HEK293T (cell line): ENCODE measurements at regions not wholly inside any gene's neighbourhood (a gene's known extent, or its start where the extent isn't known, plus 50 kb on each side); places are given as distances from the start of the nearest gene placed in this dataset.
"Not testable (repeated sequence)": the region's sequence is repeated elsewhere in the genome, so short reads cannot be mapped to it uniquely, and the experiment has no call there.

ENCODE experiments used
- CTCF ChIA-PET: fragments of 350-600 bp; formaldehyde crosslinking; extraction: SDS; loops from one replicate; lab custom pipeline; 2021; ENCODE audit warnings: antibody characterized with exemption, inconsistent platforms; lab: Yijun Ruan, JAX
- POLR2A ChIA-PET: fragments of 350-600 bp; formaldehyde crosslinking; extraction: SDS; loops from one replicate; lab custom pipeline; 2020; ENCODE audit warnings: antibody characterized with exemption, inconsistent platforms; lab: Yijun Ruan, JAX
- DNase-seq: peaks from one replicate; pipeline ENCODE4 v3.0.0; 2012; ENCODE audit warnings: mixed read lengths; ENCODE audit errors: extremely low spot score
- ARNT ChIP-seq: fragments of 450-650 bp; IDR thresholded peaks from 2 replicates; pipeline ENCODE4 v1.6.1; 2017; ENCODE audit warnings: mild to moderate bottlenecking
- BHLHE40 ChIP-seq: fragments of 450-650 bp; IDR thresholded peaks from 2 replicates; pipeline ENCODE4 v1.6.1; 2016; ENCODE audit warnings: mild to moderate bottlenecking, moderate library complexity, borderline replicate concordance
- CTBP1 ChIP-seq: fragments of 450-650 bp; IDR thresholded peaks from 2 replicates; pipeline ENCODE4 v1.6.1; 2016; ENCODE audit warnings: borderline replicate concordance
- ELF4 ChIP-seq: fragments of 450-650 bp; IDR thresholded peaks from 2 replicates; pipeline ENCODE4 v1.6.1; 2017; ENCODE audit warnings: antibody characterized with exemption
- FOXA1 ChIP-seq: fragments of 450-650 bp; IDR thresholded peaks from 2 replicates; pipeline ENCODE4 v1.6.1; 2016; ENCODE audit warnings: mild to moderate bottlenecking
- FOXK2 ChIP-seq: fragments of 450-650 bp; IDR thresholded peaks from 2 replicates; pipeline ENCODE4 v1.6.1; 2016; ENCODE audit warnings: mild to moderate bottlenecking
- FOXM1 ChIP-seq: fragments of 450-650 bp; IDR thresholded peaks from 2 replicates; pipeline ENCODE4 v1.6.1; 2017; ENCODE audit warnings: mild to moderate bottlenecking, borderline replicate concordance
- HDGF ChIP-seq: fragments of 450-650 bp; IDR thresholded peaks from 2 replicates; pipeline ENCODE4 v1.6.1; 2017; ENCODE audit warnings: antibody characterized with exemption, borderline replicate concordance
- L3MBTL2 ChIP-seq: fragments of 450-650 bp; conservative IDR thresholded peaks from 2 replicates; pipeline ENCODE4 v1.6.1; 2016; ENCODE audit warnings: mild to moderate bottlenecking
- LEF1 ChIP-seq: fragments of 450-650 bp; IDR thresholded peaks from 2 replicates; pipeline ENCODE4 v1.6.1; 2017; ENCODE audit warnings: mild to moderate bottlenecking, borderline replicate concordance
- NFRKB ChIP-seq: fragments of 450-650 bp; IDR thresholded peaks from 2 replicates; pipeline ENCODE4 v1.6.1; 2016; ENCODE audit warnings: mild to moderate bottlenecking, moderate library complexity
- SP1 ChIP-seq: fragments of 450-650 bp; IDR thresholded peaks from 2 replicates; pipeline ENCODE4 v1.6.1; 2017
- SUZ12 ChIP-seq: fragments of 450-650 bp; IDR thresholded peaks from 2 replicates; pipeline ENCODE4 v1.6.1; 2016; ENCODE audit warnings: mild to moderate bottlenecking
- TARDBP ChIP-seq: fragments of 450-650 bp; IDR thresholded peaks from 2 replicates; pipeline ENCODE4 v1.6.1; 2016
- ZNF384 ChIP-seq: fragments of 450-650 bp; IDR thresholded peaks from 2 replicates; pipeline ENCODE4 v1.6.1; 2016
- TF ChIP-seq, protein P1 (sequence below): fragments of 450-650 bp; IDR thresholded peaks from 2 replicates; pipeline ENCODE4 v1.6.1; 2016

DNA sequence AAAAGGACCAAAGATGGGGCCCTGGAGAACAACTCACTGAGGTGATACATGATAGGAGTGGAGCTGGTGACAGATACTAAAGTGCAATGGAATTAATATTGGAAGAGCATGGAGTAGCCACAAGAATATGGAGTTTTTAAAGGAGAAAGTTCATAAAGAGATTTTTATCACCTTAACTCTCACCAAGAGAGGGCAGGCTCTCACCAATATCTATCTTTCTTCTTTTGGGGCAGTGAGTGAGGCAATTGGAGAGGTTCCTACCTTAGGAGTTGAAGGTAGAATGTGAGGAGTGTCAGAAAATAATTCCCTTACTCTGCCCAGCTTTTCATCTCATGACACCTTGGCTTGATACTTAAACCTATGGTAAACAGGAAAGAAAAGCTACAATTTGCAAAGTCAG, 233.7 kb upstream of the CWC22 start:
- TF ChIP-seq SUZ12, result no peak
- ChIA-PET CTCF (interaction anchor here (1.2 kb wide), 1 partner anchor 16 kb away, joined by 3 read pairs; no protein-coding TSS in a partner anchor), POLR2A (no interaction called here)
- DNase-seq, result no peak

DNA sequence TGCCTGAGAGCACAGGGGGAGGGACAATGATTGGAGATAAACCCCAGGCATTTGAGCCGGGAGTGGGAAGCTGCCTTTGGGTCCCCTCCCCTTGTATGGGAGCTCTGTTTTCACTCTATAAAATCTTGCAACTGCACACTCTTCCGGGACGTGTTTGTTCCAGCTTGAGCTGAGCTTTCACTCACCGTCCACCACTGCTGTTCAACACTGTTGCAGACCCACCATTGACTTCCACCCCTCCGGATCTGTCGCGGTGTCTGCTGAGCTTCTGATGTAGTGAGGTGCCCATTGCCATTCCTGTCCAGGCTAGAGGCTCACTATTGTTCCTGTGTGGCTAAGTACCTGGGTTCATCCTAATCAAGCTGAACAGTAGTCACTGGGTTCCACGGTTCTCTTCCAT, 231.6 kb upstream of the CWC22 start:
- ChIA-PET POLR2A (no interaction called here), CTCF (no interaction called here)
- TF ChIP-seq TARDBP (no peak), LEF1 (no peak), ARNT (no peak), L3MBTL2 (no peak), HDGF (no peak), FOXA1 (no peak), ZNF384 (no peak), BHLHE40 (no peak), FOXM1 (no peak), FOXK2 (no peak), CTBP1 (no peak)
- TF ChIP-seq, protein P1, sequence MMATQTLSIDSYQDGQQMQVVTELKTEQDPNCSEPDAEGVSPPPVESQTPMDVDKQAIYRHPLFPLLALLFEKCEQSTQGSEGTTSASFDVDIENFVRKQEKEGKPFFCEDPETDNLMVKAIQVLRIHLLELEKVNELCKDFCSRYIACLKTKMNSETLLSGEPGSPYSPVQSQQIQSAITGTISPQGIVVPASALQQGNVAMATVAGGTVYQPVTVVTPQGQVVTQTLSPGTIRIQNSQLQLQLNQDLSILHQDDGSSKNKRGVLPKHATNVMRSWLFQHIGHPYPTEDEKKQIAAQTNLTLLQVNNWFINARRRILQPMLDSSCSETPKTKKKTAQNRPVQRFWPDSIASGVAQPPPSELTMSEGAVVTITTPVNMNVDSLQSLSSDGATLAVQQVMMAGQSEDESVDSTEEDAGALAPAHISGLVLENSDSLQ, result no peak
- no peak for DNase-seq

DNA sequence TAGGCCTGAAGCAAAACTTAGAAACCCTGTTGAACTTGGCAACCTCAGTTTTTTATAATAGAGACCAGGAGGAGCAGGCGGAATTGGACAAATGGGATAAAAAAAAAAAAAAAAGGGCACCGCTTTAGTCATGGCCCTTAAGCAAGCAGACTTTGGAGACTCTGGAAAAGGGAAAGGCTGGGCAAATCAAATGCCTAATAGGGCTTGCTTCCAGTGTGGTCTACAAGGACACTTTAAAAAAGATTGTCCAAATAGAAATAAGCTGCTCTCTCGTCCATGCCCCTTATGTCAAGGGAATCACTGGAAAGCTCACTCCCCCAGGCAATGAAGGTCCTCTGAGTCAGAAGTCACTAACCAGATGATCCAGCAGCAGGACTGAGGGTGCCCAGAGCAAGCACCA, 229.0 kb upstream of the CWC22 start:
- DNase-seq, POLR2A ChIA-PET, CTCF ChIA-PET: not testable (repeated sequence)

DNA sequence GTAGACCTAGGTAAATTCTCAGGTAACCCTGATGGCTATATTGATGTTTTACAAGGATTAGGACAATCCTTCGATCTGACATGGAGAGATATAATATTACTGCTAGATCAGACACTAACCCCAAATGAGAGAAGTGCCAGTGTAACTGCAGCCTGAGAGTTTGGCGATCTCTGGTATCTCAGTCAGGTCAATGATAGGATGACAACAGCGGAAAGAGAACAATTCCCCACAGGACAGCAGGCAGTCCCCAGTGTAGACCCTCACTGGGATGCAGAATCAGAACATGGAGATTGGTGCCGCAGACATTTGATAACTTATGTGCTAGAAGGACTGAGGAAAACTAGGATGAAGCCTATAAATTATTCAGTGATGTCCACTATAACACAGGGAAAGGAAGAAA, 228.4 kb upstream of the CWC22 start:
- DNase-seq, CTCF ChIA-PET, POLR2A ChIA-PET: not testable (repeated sequence)

DNA sequence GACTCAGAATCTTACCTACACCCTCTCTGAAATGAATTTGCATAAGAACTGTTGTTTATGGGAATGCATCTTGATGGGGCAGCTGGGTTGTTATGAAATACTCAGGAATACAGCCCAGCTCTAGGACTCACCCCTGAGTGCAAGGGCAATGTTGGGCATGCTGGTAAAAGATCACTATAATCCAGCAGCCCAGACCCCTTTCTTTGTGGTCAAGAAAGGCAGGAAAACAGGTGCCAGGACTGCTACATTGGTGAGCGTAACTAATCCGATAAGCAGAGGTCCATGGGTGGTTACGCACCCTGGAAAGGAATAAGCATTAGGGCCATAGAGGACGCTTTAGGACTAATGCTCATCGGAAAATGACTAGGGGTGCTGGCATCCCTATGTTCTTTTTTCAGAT, 227.9 kb upstream of the CWC22 start:
- CTCF ChIA-PET, POLR2A ChIA-PET, DNase-seq: not testable (repeated sequence)

DNA sequence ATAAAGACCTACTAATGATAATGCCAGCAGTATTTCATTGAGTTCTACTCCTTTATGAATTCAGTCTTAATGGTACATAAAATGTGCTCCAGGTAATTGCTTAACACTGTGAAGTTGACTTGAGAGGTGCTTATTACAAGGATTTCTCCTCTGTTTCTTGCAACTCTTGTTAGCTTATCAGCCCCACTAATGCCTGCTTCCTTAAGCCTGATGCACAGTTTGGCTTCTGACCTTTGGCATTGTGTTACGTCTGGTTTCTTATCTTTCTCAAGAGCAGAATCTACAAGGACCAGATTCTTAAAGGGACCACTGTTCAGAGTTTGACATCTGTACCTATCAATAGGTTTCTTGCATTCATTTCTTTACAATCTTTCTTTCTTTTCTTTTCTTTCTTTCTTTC, 223.9 kb upstream of the CWC22 start:
- CTCF ChIA-PET, result no interaction called here
- no peak for TF ChIP-seq L3MBTL2
- TF ChIP-seq, protein P1, result no peak
- no peak for TF ChIP-seq SUZ12
- TF ChIP-seq ZNF384, result no peak
- no peak for TF ChIP-seq SP1
- TF ChIP-seq BHLHE40, result no peak
- TF ChIP-seq ELF4, result no peak
- no peak for TF ChIP-seq TARDBP
- no peak for TF ChIP-seq NFRKB
- no peak for TF ChIP-seq FOXA1
- no peak for TF ChIP-seq CTBP1
- TF ChIP-seq FOXM1, result no peak
- no peak for TF ChIP-seq HDGF
- no peak for TF ChIP-seq ARNT
- TF ChIP-seq LEF1, result no peak
- no peak for TF ChIP-seq FOXK2
- DNase-seq, result no peak
- POLR2A ChIA-PET, result no interaction called here

DNA sequence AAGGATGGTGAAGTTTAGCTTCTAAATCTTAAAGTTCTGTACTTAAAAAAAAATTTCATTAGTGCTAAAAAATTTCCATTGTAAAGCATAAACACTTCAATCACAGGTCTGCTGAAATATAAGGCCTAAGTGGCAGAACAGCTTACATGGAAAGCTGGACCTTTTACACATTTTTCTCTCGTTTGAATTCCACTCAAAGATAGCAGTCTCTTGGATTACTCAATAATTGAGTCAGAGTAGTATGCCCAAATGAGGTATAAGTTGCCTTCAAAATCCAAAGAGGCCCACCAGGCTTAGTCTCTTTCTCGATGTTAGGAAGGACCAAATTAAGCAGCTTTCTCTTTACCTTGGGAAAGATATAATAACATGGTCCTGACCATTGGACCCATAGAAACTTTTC, 220.4 kb upstream of the CWC22 start:
- TF ChIP-seq SP1, result no peak
- TF ChIP-seq NFRKB, result no peak
- no peak for TF ChIP-seq CTBP1
- TF ChIP-seq L3MBTL2, result no peak
- no peak for TF ChIP-seq ARNT
- TF ChIP-seq ZNF384, result no peak
- no peak for TF ChIP-seq LEF1
- TF ChIP-seq TARDBP, result no peak
- TF ChIP-seq FOXM1, result no peak
- no peak for TF ChIP-seq FOXK2
- TF ChIP-seq ELF4, result no peak
- TF ChIP-seq FOXA1, result no peak
- TF ChIP-seq HDGF, result no peak
- TF ChIP-seq, protein P1, result no peak
- TF ChIP-seq BHLHE40, result no peak
- TF ChIP-seq SUZ12, result no peak
- CTCF ChIA-PET, result no interaction called here
- no peak for DNase-seq
- POLR2A ChIA-PET, result no interaction called here

DNA sequence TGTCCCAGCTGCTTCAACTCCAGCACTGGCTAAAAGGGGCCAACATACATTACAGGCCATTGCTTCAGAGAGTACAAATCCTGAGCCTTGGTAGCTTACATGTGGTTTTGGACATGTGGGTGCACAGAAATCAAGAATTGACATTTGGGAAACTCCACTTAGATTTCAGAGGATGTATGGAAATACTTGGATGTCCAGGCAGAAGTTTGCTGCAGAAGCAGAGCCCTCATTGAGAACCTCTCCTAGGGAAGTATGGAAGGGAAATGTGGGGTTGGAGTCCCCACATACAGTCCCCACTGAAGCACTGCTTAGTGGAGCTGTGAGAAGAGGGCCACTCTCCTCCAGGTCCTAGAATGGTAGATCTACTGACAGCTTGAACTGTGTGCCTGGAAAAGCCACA, 218.0 kb upstream of the CWC22 start:
- DNase-seq, result no peak
- POLR2A ChIA-PET, result no interaction called here
- TF ChIP-seq LEF1, result no peak
- TF ChIP-seq HDGF, result no peak
- TF ChIP-seq, protein P1, result no peak
- TF ChIP-seq NFRKB, result no peak
- TF ChIP-seq FOXA1, result no peak
- TF ChIP-seq ARNT, result no peak
- TF ChIP-seq CTBP1, result no peak
- no peak for TF ChIP-seq FOXM1
- no peak for TF ChIP-seq ZNF384
- CTCF ChIA-PET, result no interaction called here
